NCI-H2171 treated with DMSO at 0.1 percent for 48 hours (cell line): ENCODE measurements at regions not wholly inside any gene's neighbourhood (a gene's known extent, or its start where the extent isn't known, plus 50 kb on each side); places are given as distances from the start of the nearest gene placed in this dataset.
"Not testable (repeated sequence)": the region's sequence is repeated elsewhere in the genome, so short reads cannot be mapped to it uniquely, and the experiment has no call there.

Experiments used
- DNase-seq: peaks from one replicate; lab custom pipeline; 2025; lab: John Stamatoyannopoulos, UW

- no peak for DNase-seq
These were observed 157.7 kb upstream of the CDH11 start for GRCh38 chr16:65279576-65279975.

- no peak for DNase-seq
These were observed 157.0 kb upstream of the CDH11 start for GRCh38 chr16:65278874-65279273.

- no peak for DNase-seq
These were observed 152.7 kb upstream of the CDH11 start for GRCh38 chr16:65274566-65274965.

GRCh38 chr16:65272699-65273414 is 151.0 kb upstream of the CDH11 start:
- DNase-seq: no peak

GRCh38 chr16:65271996-65272395 is 150.1 kb upstream of the CDH11 start:
- no peak for DNase-seq

GRCh38 chr16:65268331-65268730 is 146.5 kb upstream of the CDH11 start:
- DNase-seq: no peak

GRCh38 chr16:65263896-65264295 is 142.0 kb upstream of the CDH11 start:
- DNase-seq: no peak

- no peak for DNase-seq
These were observed 138.9 kb upstream of the CDH11 start for GRCh38 chr16:65260746-65261145.

GRCh38 chr16:65254144-65254543 is 132.3 kb upstream of the CDH11 start:
- DNase-seq: no peak

- no peak for DNase-seq
These were observed 127.9 kb upstream of the CDH11 start for GRCh38 chr16:65249768-65250167.

GRCh38 chr16:65244787-65245186 is 122.9 kb upstream of the CDH11 start:
- DNase-seq: no peak

- no peak for DNase-seq
These were observed 113.7 kb upstream of the CDH11 start for GRCh38 chr16:65235339-65236177.

- not testable (repeated sequence) for DNase-seq
These were observed 113.0 kb upstream of the CDH11 start for GRCh38 chr16:65234721-65235320.

- DNase-seq: no peak
These were observed 107.4 kb upstream of the CDH11 start for GRCh38 chr16:65229191-65229662.

- DNase-seq: no peak
These were observed 105.4 kb upstream of the CDH11 start for GRCh38 chr16:65227150-65227835.

- DNase-seq: no peak
These were observed 104.2 kb upstream of the CDH11 start for GRCh38 chr16:65226077-65226476.

GRCh38 chr16:65225488-65225887 is 103.6 kb upstream of the CDH11 start:
- DNase-seq: no peak

GRCh38 chr16:65224994-65225393 is 103.1 kb upstream of the CDH11 start:
- no peak for DNase-seq

GRCh38 chr16:65224471-65224870 is 102.6 kb upstream of the CDH11 start:
- DNase-seq: no peak

GRCh38 chr16:65223335-65223734 is 101.5 kb upstream of the CDH11 start:
- DNase-seq: no peak

- no peak for DNase-seq
These were observed 100.7 kb upstream of the CDH11 start for GRCh38 chr16:65222536-65222935.

GRCh38 chr16:65222049-65222448 is 100.2 kb upstream of the CDH11 start:
- DNase-seq: no peak
